Astrocyte of the spinal cord (primary cell): ENCODE measurements at regions not wholly inside any gene's neighbourhood (a gene's known extent, or its start where the extent isn't known, plus 50 kb on each side); places are given as distances from the start of the nearest gene placed in this dataset.
"Not testable (repeated sequence)": the region's sequence is repeated elsewhere in the genome, so short reads cannot be mapped to it uniquely, and the experiment has no call there.

Source experiments
- DNase-seq: peaks from one replicate; pipeline ENCODE4 v3.0.0; 2011; ENCODE audit warnings: low read depth, low spot score
- H3K4me3 ChIP-seq: 2 replicates; pipeline ENCODE4 v1.5.1; 2011; ENCODE audit warnings: low read depth, mild to moderate bottlenecking, low read length, moderate library complexity
- CTCF ChIP-seq: IDR thresholded peaks from 2 replicates; pipeline ENCODE4 v1.5.1; 2012; ENCODE audit warnings: low read depth, mild to moderate bottlenecking, low read length, inconsistent platforms
- in situ Hi-C: cut with HindIII; loops from 2 replicates; pipeline ENCODE4 v1.10.0; 2017; ENCODE audit warnings: low sequenced_read_pairs

- no peak overlapping the region for H3K4me3 ChIP-seq
- TF ChIP-seq CTCF, result no peak
- no peak for DNase-seq
- in situ Hi-C loops, result no loop called here
Measured at GRCh38 chr5:135262364-135262763, 136.7 kb downstream of the MACROH2A1 start.

- H3K4me3 ChIP-seq, DNase-seq, in situ Hi-C loops: not testable (repeated sequence)
Measured at GRCh38 chr5:135260108-135260507, 138.9 kb downstream of the MACROH2A1 start.

GRCh38 chr5:135255461-135256178, 143.4 kb downstream of the MACROH2A1 start:
- in situ Hi-C loops, result no loop called here
- no peak overlapping the region for H3K4me3 ChIP-seq
- no peak for TF ChIP-seq CTCF
- DNase-seq, result no peak

GRCh38 chr5:135254183-135254582, 144.8 kb downstream of the MACROH2A1 start:
- no peak for DNase-seq
- in situ Hi-C loops, result no loop called here
- TF ChIP-seq CTCF, result no peak
- no peak overlapping the region for H3K4me3 ChIP-seq

- in situ Hi-C loops, result no loop called here
- no peak for TF ChIP-seq CTCF
- H3K4me3 ChIP-seq, result no peak overlapping the region
- no peak for DNase-seq
Measured at GRCh38 chr5:135253601-135254178, 145.3 kb downstream of the MACROH2A1 start.

- H3K4me3 ChIP-seq, result no peak overlapping the region
- no peak for DNase-seq
- TF ChIP-seq CTCF, result no peak
- in situ Hi-C loops, result no loop called here
Measured at GRCh38 chr5:135251093-135251492, 147.9 kb downstream of the MACROH2A1 start.

- DNase-seq, result no peak
- no peak overlapping the region for H3K4me3 ChIP-seq
- no peak for TF ChIP-seq CTCF
- in situ Hi-C loops, result no loop called here
Measured at GRCh38 chr5:135250671-135251070, 148.4 kb downstream of the MACROH2A1 start.
